ENCODE measurements at regions not wholly inside any gene's neighbourhood (a gene's known extent, or its start where the extent isn't known, plus 50 kb on each side); places are given as distances from the start of the nearest gene placed in this dataset.

DNA sequence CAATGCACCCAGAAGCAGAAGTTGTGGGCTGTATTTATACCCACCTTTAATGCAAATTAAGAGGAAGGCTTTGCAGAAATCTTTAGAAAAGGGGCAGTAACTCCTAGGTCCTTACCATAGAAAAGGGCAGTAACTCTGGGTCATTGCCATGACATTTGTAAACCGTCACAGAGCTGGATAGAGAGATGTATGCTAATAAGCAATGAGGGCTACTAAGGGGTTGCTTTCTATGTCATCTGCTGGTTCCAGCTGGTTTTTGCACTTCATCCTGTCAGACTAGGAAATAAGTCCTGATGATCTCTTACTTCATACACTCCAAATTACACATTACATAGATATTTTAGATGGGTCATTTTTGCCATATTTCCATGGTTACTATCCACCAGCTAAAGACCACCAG is 299.1 kb upstream of the TYRP1 start:
- H3K9me1 ChIP-seq (ENCODE audit: insufficient read depth, low read length): no peaks in the 10 kb centered on the region
- ChIA-PET CTCF (no interaction called here), POLR2A (ENCODE audit: unreplicated experiment) (no interaction called here)
- H3K18ac ChIP-seq (ENCODE audit: low read depth, low read length): no peak overlapping the region
- H4K8ac ChIP-seq (ENCODE audit: low read depth in 2 of 2, low read length in 2 of 2): no peak overlapping the region
- WGBS, 2 experiments (ENCODE audit: extremely low coverage in 2 of 2, insufficient read length in 1 of 2): no CpG with 5 or more reads among the region's 1 CpG
- H3K79me1 ChIP-seq (ENCODE audit: low read depth in 1 of 2, low read length in 2 of 2): no peaks in the 10 kb centered on the region
- no peak overlapping the region for H2BK20ac ChIP-seq (ENCODE audit: low read depth, low read length)
- no peak overlapping the region for H2AFZ ChIP-seq (replicated peaks; ENCODE audit: low read length, poor library complexity)
- no peak overlapping the region for H2AK9ac ChIP-seq (replicated peaks; ENCODE audit: low read depth, low read length, poor library complexity)
- no peaks in the 10 kb centered on the region for H3K36me3 ChIP-seq (ENCODE audit: control insufficient read depth, insufficient read depth, low read length)
- H2AK5ac ChIP-seq (ENCODE audit: low read depth, low read length): no peak overlapping the region
- no peak overlapping the region for H3K14ac ChIP-seq (replicated peaks; ENCODE audit: low read depth, low read length)
- H3K4me3 ChIP-seq (ENCODE audit: insufficient read depth, low read depth, low read length): no peak overlapping the region
- DNase-seq (no peak), ATAC-seq (ENCODE audit: low read depth) (no peak)
- H4K20me1 ChIP-seq (ENCODE audit: insufficient read depth, low read length): no peaks in the 10 kb centered on the region
- intact Hi-C loops (cut with micrococcal nuclease) (no loop called here), dilution Hi-C loops (cut with HindIII; ENCODE audit: low sequenced_read_pairs, unreplicated experiment) (no loop called here), in situ Hi-C loops (cut with MboI; ENCODE audit: low sequenced_read_pairs) (no loop called here)
- BruUV-seq (replicated peaks): no TSS peak
- no peak overlapping the region for H3K9ac ChIP-seq (ENCODE audit: low read depth, low read length)
- H3K4ac ChIP-seq (ENCODE audit: low read depth, low read length): no peak overlapping the region
- H3K23ac ChIP-seq (ENCODE audit: low read depth, low read length): no peak overlapping the region
- H4K5ac ChIP-seq (ENCODE audit: low read depth, low read length): no peak overlapping the region
- no peaks in the 10 kb centered on the region for H3K27me3 ChIP-seq (ENCODE audit: control insufficient read depth, insufficient read depth, low read length)
- no peak overlapping the region for H2BK15ac ChIP-seq (ENCODE audit: low read depth, low read length)
- no peak overlapping the region for H4K91ac ChIP-seq (ENCODE audit: insufficient read depth, low read depth, low read length)
- no peak overlapping the region for H3K56ac ChIP-seq (ENCODE audit: extremely low read depth, insufficient read depth, low read length)
- H3K4me1 ChIP-seq (ENCODE audit: control insufficient read depth, insufficient read depth, low read length): no peaks in the 10 kb centered on the region
- H3K27ac ChIP-seq (ENCODE audit: insufficient read depth, low read length): no peak overlapping the region
- 0 out of 2 replicates have a peak, but pooled peaks cover 2% of the 10 kb centered on the region for H3K9me3 ChIP-seq (ENCODE audit: control insufficient read depth, insufficient read depth, low read length)
- TF ChIP-seq SMC3 (IDR thresholded peaks at IDR 0.05; ENCODE audit: low read depth, low read length) (no peak), CHD1 (IDR thresholded peaks at IDR 0.05; ENCODE audit: low read depth, low read length) (no peak), CEBPB (IDR thresholded peaks at IDR 0.05; ENCODE audit: low read depth, low read length) (no peak), BHLHE40 (IDR thresholded peaks at IDR 0.05; ENCODE audit: low read depth, low read length) (no peak), RCOR1 (IDR thresholded peaks at IDR 0.05; ENCODE audit: insufficient replicate concordance, low read length) (no peak), NFE2L2 (IDR thresholded peaks at IDR 0.05; ENCODE audit: low read depth, low read length) (no peak), MAZ (IDR thresholded peaks at IDR 0.05; ENCODE audit: borderline replicate concordance, low read depth, low read length) (no peak), MAFK (IDR thresholded peaks at IDR 0.05; ENCODE audit: low read depth, low read length) (no peak), POLR2A (IDR thresholded peaks at IDR 0.05; ENCODE audit: low read depth, low read length) (no peak), FOS (IDR thresholded peaks at IDR 0.05; ENCODE audit: low read depth, low read length) (no peak), RAD21 (IDR thresholded peaks at IDR 0.05; ENCODE audit: low read length) (no peak), MXI1 (IDR thresholded peaks at IDR 0.05; ENCODE audit: borderline replicate concordance, low read depth, low read length) (no peak), RFX5 (IDR thresholded peaks at IDR 0.05; ENCODE audit: low read depth, low read length) (no peak)
- TF ChIP-seq, protein P1, sequence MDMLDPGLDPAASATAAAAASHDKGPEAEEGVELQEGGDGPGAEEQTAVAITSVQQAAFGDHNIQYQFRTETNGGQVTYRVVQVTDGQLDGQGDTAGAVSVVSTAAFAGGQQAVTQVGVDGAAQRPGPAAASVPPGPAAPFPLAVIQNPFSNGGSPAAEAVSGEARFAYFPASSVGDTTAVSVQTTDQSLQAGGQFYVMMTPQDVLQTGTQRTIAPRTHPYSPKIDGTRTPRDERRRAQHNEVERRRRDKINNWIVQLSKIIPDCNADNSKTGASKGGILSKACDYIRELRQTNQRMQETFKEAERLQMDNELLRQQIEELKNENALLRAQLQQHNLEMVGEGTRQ (IDR thresholded peaks at IDR 0.05; ENCODE audit: low read depth, low read length): no peak
- TF ChIP-seq, protein P2, sequence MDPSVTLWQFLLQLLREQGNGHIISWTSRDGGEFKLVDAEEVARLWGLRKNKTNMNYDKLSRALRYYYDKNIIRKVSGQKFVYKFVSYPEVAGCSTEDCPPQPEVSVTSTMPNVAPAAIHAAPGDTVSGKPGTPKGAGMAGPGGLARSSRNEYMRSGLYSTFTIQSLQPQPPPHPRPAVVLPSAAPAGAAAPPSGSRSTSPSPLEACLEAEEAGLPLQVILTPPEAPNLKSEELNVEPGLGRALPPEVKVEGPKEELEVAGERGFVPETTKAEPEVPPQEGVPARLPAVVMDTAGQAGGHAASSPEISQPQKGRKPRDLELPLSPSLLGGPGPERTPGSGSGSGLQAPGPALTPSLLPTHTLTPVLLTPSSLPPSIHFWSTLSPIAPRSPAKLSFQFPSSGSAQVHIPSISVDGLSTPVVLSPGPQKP (IDR thresholded peaks at IDR 0.05; ENCODE audit: borderline replicate concordance, low read depth, low read length): no peak
- TF ChIP-seq, protein P3, sequence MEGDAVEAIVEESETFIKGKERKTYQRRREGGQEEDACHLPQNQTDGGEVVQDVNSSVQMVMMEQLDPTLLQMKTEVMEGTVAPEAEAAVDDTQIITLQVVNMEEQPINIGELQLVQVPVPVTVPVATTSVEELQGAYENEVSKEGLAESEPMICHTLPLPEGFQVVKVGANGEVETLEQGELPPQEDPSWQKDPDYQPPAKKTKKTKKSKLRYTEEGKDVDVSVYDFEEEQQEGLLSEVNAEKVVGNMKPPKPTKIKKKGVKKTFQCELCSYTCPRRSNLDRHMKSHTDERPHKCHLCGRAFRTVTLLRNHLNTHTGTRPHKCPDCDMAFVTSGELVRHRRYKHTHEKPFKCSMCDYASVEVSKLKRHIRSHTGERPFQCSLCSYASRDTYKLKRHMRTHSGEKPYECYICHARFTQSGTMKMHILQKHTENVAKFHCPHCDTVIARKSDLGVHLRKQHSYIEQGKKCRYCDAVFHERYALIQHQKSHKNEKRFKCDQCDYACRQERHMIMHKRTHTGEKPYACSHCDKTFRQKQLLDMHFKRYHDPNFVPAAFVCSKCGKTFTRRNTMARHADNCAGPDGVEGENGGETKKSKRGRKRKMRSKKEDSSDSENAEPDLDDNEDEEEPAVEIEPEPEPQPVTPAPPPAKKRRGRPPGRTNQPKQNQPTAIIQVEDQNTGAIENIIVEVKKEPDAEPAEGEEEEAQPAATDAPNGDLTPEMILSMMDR (conservative IDR thresholded peaks at IDR 0.05; ENCODE audit: low read depth, low read length): no peak
- no peak overlapping the region for H2BK120ac ChIP-seq (ENCODE audit: low read depth, low read length)
- no peak overlapping the region for H3K4me2 ChIP-seq (ENCODE audit: low read depth, low read length)
- no peak overlapping the region for H2BK5ac ChIP-seq (ENCODE audit: low read depth, low read length, poor library complexity, severe bottlenecking)

Measured in IMR-90 (cell line).